ENCODE measurements at regions not wholly inside any gene's neighbourhood (a gene's known extent, or its start where the extent isn't known, plus 50 kb on each side); places are given as distances from the start of the nearest gene placed in this dataset.

GRCh38 chr18:68462148-68462547 is 252.8 kb downstream of the TMX3 start:
- TF ChIP-seq, protein P1, sequence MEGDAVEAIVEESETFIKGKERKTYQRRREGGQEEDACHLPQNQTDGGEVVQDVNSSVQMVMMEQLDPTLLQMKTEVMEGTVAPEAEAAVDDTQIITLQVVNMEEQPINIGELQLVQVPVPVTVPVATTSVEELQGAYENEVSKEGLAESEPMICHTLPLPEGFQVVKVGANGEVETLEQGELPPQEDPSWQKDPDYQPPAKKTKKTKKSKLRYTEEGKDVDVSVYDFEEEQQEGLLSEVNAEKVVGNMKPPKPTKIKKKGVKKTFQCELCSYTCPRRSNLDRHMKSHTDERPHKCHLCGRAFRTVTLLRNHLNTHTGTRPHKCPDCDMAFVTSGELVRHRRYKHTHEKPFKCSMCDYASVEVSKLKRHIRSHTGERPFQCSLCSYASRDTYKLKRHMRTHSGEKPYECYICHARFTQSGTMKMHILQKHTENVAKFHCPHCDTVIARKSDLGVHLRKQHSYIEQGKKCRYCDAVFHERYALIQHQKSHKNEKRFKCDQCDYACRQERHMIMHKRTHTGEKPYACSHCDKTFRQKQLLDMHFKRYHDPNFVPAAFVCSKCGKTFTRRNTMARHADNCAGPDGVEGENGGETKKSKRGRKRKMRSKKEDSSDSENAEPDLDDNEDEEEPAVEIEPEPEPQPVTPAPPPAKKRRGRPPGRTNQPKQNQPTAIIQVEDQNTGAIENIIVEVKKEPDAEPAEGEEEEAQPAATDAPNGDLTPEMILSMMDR (IDR thresholded peaks at IDR 0.05): no peak
- no peak for TF ChIP-seq ZFX (IDR thresholded peaks at IDR 0.05; ENCODE audit: borderline replicate concordance)
